AG04449 (cell line): ENCODE measurements at regions not wholly inside any gene's neighbourhood (a gene's known extent, or its start where the extent isn't known, plus 50 kb on each side); places are given as distances from the start of the nearest gene placed in this dataset.

ENCODE experiments used
- CTCF ChIA-PET: fragments of 350-600 bp; formaldehyde crosslinking; extraction: SDS; loops from one replicate; lab custom pipeline; 2021; ENCODE audit warnings: antibody characterized with exemption; lab: Yijun Ruan, JAX
- POLR2A ChIA-PET: fragments of 400-600, 350-600 bp; formaldehyde crosslinking; extraction: SDS; loops from one replicate; lab custom pipeline; 2020; ENCODE audit warnings: antibody characterized with exemption, inconsistent platforms; lab: Yijun Ruan, JAX
- DNase-seq: peaks from one replicate; pipeline ENCODE4 v3.0.0-alpha.2; 2010; ENCODE audit warnings: low read depth, low spot score
- H3K4me3 ChIP-seq: 2 replicates; pipeline ENCODE4 v1.5.1; 2011; ENCODE audit warnings: low read depth, mild to moderate bottlenecking, control low read depth, low read length
- TF ChIP-seq, protein P1 (sequence below): IDR thresholded peaks from one replicate; pipeline ENCODE4 v1.5.1; 2011; ENCODE audit warnings: mild to moderate bottlenecking, moderate library complexity, low read length, control low read depth, inconsistent platforms; ENCODE audit not compliant: insufficient read depth; ENCODE audit errors: missing control alignments

DNA sequence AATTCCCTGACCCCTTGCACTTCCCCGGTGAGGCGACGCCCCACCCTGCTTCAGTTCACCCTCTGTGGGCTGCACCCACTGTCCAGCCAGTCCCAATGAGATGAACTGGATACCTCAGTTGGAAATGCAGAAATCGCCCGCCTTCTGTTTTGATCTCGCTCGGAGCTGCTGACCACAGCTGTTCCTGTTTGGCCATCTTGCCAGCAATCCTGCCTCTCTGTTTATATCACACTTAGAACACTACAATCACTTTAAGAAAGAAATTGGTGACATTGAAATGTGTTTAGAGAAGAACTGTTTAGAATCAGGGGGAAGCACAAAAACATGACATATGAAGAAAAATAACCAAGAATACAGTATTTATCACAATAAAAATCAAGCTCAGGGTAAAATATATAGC, 127.5 kb upstream of the SUCLG2 start:
- DNase-seq: no peak
- H3K4me3 ChIP-seq: no peak overlapping the region
- CTCF ChIA-PET: interaction anchor here (1.4 kb wide), 1 partner anchor 9 kb away, joined by 5 read pairs; no protein-coding TSS in a partner anchor
- TF ChIP-seq, protein P1, sequence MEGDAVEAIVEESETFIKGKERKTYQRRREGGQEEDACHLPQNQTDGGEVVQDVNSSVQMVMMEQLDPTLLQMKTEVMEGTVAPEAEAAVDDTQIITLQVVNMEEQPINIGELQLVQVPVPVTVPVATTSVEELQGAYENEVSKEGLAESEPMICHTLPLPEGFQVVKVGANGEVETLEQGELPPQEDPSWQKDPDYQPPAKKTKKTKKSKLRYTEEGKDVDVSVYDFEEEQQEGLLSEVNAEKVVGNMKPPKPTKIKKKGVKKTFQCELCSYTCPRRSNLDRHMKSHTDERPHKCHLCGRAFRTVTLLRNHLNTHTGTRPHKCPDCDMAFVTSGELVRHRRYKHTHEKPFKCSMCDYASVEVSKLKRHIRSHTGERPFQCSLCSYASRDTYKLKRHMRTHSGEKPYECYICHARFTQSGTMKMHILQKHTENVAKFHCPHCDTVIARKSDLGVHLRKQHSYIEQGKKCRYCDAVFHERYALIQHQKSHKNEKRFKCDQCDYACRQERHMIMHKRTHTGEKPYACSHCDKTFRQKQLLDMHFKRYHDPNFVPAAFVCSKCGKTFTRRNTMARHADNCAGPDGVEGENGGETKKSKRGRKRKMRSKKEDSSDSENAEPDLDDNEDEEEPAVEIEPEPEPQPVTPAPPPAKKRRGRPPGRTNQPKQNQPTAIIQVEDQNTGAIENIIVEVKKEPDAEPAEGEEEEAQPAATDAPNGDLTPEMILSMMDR: no peak
- POLR2A ChIA-PET: no interaction called here

DNA sequence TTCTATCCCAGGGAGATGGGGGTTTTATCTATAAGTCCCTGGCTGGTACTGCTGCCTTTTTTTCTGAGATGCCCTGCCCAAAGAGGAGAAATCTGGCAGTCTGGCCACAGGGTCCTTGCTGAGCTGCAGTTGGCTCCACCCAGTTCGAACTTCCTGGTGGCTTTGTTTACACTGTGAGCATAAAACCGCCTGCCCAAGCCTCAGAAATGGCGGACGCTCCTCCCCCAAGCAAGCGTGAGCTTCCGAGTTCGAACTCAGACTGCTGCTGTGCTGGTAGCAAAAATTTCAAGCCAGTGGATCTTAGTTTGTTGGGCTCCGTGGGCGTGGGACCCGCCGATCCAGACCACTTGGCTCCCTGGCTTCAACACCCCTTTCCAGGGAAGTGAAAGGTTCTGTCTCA, 126.8 kb upstream of the SUCLG2 start:
- no peak overlapping the region for H3K4me3 ChIP-seq
- TF ChIP-seq, protein P1: no peak
- no peak for DNase-seq
- POLR2A ChIA-PET: no interaction called here
- CTCF ChIA-PET: interaction anchor here (1.4 kb wide), 1 partner anchor 10 kb away, joined by 5 read pairs; no protein-coding TSS in a partner anchor

DNA sequence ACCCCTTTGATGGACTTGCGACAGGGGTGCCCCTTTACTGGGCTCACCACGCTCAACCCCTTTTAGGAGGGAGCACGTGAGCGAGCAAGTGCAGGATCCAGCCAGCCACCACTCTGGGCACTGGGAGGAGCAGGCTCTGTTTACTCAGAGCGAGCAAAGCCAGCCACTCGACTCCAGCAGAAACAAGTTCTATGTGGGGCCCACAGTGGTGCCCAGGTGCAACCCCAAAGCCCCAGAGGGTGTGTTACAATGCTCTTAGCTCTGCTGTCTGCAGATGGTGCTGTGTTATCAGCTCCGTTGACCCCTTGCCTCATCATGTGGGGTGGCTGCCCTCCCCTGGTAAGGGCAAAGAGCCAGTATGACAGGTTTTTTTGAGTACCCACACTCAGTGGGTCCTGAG, 120.3 kb upstream of the SUCLG2 start:
- CTCF ChIA-PET: no interaction called here
- no peak for DNase-seq
- H3K4me3 ChIP-seq: no peak overlapping the region
- TF ChIP-seq, protein P1: no peak
- POLR2A ChIA-PET: no interaction called here

GRCh38 chr3:67765575-67765974, 111.2 kb upstream of the SUCLG2 start:
- TF ChIP-seq, protein P1: no peak
- CTCF ChIA-PET: no interaction called here
- POLR2A ChIA-PET: no interaction called here
- DNase-seq: no peak
- H3K4me3 ChIP-seq: no peak overlapping the region

GRCh38 chr3:67745296-67745695, 90.9 kb upstream of the SUCLG2 start:
- CTCF ChIA-PET: interaction anchor here (1.0 kb wide), 1 partner anchor 45 kb away, joined by 5 read pairs; no protein-coding TSS in a partner anchor
- DNase-seq: no peak
- no peak overlapping the region for H3K4me3 ChIP-seq
- POLR2A ChIA-PET: no interaction called here
- TF ChIP-seq, protein P1: no peak

DNA sequence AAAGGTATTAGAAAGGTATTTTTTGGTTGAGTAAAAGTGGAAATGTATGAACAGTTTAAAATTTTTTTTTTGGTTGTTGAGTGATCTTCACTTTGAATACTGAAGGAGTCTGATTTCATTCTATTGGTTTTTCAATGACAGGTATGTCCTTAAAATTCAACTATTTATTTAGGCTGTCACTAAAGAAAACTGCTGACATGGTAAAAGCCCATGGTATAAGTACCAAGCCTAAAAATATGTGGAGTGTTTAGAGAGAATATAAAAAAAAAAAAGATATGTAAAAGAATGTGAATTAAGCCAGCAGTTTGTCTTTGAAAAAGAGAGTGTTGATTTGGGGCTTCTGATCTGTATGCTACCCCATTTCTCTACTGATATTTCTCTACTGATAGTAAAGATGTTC, 90.3 kb upstream of the SUCLG2 start:
- TF ChIP-seq, protein P1: no peak
- CTCF ChIA-PET: interaction anchor here (1.0 kb wide), 1 partner anchor 45 kb away, joined by 5 read pairs; no protein-coding TSS in a partner anchor
- POLR2A ChIA-PET: no interaction called here

More for the DNA sequence above, 90.3 kb upstream of the SUCLG2 start:
- DNase-seq: no peak
- H3K4me3 ChIP-seq: no peak overlapping the region
